ENCODE measurements at regions not wholly inside any gene's neighbourhood (a gene's known extent, or its start where the extent isn't known, plus 50 kb on each side); places are given as distances from the start of the nearest gene placed in this dataset.

GRCh38 chr17:77720946-77721845, 237.3 kb upstream of the TNRC6C start:
- no peak for DNase-seq

DNA sequence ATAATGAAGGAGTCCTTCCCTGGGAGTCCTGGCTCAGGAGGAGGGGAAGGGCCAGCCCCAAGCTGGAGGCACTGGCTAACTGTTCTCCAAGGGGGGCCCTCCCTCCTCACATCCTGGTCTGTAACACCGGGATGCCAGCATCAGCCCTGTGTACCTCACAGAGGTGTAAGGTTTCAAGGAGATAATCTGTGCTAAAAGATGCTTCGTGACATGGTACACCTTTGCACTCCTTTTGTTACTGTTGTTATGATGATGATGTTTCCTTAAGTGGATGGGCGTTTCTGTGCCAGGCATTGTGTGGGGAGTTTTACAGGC, 236.7 kb upstream of the TNRC6C start:
- DNase-seq: no peak

DNA sequence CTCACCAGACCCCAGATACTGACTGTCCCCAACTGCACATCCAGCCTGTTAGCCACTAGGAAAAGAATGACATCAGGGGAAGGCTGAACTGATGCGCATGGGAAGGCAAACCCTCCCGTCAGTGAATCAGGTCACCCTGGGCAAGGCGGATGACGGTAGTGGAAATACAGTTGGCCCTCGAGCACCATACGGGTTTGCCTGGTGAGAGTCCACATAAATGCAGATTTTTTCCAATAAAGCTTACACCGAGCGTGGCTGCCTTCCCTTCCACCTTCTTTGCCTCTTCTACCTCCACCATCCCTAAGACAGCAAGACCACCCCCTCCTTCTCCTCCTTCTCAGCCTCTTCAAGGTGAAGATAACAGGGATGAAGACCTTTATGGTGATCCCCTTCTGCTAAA, 236.1 kb upstream of the TNRC6C start:
- DNase-seq: no peak

DNA sequence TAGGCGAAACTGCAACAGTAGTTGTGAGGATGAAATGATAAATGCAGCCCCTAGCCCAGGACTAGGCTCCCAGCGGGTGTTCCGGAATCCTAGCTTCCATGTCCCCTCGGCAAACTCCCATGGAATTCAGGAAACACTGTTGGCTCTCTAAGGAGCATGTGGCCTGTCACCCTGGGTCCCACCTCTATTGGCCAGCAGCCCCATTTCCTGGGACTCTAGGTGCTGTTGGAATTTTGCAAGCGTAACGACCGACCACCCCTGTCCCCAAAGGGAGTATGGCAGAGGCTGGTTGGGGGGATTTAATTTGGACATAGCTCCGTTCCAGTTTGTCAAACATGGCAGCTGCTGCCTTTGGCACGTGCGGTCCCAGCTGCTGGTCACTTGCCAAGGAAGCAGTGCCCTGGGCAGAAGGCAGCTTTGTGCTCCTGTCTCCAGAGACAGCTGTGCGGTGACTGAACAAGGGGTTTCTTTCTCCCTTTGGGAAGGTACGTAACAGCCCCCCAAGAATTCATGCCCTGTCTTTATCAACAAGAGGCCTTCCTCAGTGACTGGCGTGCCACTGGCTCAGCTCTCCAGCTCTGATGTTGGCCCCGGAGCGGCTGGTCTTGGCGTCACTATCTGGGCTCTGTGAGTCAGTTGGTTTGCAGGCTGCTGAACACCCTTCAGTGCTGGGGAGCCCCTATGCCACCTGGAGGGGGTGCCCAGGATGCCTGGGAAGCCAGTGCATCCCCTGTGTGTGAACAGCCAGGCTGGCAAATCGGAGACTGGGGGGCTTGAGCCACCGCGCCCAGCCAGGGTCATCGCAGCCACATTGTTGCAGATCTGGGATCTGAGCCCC, 235.2 kb upstream of the TNRC6C start:
- DNase-seq: no peak

GRCh38 chr17:77723909-77724875, 234.3 kb upstream of the TNRC6C start:
- no peak for DNase-seq

GRCh38 chr17:77724876-77725615, 233.5 kb upstream of the TNRC6C start:
- DNase-seq: no peak

GRCh38 chr17:77725846-77726245, 232.7 kb upstream of the TNRC6C start:
- no peak for DNase-seq

DNA sequence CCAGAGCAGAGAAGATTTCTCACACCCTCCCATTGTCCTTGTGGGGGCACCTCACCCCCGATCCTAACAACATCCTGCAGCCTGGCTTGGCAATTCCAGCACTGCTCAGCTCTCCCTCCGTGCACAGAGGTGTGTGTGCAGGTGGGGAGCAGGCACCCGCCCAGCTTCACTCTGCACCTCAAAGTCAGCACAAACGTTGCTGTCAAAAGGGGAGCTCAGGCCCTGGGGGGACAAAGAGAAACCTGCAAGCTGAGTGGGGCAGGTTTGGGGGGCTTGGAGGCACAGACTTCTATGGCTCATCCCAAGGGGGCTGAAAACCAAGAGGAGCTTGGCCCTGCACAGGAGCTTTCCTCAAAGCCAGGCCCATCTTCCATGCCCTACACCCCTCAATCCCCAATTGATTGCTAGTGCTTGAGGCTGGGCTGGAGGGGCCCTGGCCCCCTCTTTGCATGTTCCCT, 231.9 kb upstream of the TNRC6C start:
- DNase-seq: no peak

DNA sequence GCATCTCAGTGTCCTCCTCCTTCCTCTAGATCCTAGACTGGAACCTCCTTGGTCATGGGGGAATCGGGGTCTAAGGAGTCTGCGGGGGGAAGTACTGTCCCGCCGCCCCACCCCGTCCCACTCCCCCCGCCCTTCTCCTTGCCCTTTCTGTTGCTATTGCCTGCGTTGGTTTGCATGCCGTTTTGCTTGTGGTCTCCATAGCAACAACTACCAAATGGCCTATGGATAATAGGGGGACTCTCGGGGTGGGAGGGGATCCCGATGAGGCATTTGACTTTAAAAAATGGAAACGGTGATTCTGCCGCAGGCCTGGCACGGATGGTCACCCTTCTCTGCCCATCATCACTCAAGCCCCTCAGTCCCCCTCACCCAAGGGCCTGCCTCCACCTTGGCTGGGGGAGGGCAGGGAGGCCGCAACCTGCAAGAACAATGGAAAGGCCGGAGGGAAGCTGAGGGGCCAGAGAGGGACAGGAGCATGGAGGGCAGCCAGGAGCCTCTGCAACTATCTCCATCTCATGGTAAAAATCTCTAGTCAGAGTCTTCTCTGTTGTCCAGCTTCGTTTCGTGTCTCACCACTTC, 231.4 kb upstream of the TNRC6C start:
- DNase-seq: no peak

DNA sequence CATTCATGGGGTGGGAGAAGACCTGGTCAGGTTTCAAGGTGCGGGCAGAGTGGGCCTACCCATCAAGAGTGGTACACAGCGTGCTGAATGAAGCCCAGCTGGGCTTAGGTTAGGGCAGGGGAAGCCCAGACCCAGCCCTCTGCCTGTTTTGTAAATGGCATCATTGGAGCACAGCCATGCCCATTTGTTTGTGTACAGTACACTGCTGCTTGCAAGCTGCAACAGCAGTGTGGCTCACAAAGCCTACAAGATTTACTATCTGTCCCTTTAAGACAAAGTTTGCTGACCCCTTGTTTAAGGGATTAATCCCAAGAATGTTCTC, 230.1 kb upstream of the TNRC6C start:
- DNase-seq: no peak

- DNase-seq: no peak
Observed at GRCh38 chr17:77728871-77729270, 229.6 kb upstream of the TNRC6C start.

DNA sequence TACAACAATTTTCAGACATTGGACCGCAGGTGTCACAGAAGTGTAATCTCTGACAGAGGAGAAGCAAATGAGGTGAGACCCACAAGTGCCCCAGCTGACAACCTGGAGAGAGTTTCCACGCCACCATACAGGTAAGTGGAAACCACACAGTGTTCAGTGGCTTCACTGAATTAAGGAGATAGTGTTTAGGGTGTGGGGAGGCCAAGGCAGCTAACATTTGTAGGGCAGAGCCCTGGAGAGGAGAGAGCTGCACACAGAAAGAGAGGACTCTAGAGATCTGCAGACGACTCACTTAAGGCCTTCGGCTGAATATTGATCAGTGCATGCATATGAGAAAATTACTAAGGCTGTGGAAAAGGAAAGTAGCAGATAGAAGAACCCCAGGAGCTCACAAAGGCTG, 228.9 kb upstream of the TNRC6C start:
- DNase-seq: no peak

DNA sequence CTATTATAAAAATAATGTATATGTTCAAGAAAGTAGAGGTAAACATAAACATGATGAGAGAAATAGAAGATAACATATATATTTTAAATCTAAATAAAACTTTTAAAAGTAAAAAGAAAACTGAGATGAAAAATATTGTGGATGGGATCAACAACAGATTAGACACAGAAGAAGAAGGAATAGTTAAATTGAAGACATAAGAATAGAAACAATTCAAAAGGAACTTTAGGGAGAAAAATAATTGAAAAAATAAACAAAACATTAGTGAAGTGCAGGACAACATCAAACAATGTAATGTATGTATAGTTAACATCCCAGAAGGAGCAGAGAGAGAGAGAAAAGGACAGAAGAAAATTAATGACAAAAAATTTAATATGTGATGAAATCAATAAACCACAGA, 228.1 kb upstream of the TNRC6C start:
- no peak for DNase-seq

- DNase-seq: no peak
Observed at GRCh38 chr17:77733576-77734296, 224.8 kb upstream of the TNRC6C start.

- DNase-seq: no peak
Observed at GRCh38 chr17:77734371-77735080, 224.0 kb upstream of the TNRC6C start.

DNA sequence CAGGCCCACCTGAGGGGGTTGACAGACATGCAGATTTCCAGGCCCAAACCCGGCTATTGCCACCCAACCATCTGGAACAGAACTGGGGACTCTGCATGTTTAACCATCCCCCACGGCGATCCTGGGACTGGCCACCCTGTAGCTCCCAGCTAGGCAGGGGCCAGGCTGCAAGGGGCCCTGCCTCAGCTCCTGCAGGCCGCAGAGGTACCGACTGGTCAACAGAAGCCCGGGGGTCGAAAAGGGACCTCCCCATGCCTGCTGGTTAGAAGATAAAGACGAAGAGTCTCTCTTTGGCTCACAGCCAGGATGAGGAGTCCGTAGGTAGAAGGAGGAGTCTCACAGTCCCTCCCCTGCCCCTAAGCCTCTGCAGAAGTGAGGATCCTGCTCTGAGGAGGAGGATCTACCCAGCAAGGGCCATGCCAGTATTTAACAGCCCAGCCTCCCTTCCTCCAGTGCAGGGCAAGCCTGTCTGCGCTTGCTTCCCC, 223.4 kb upstream of the TNRC6C start:
- DNase-seq: no peak

GRCh38 chr17:77735566-77736198, 222.8 kb upstream of the TNRC6C start:
- DNase-seq: no peak

DNA sequence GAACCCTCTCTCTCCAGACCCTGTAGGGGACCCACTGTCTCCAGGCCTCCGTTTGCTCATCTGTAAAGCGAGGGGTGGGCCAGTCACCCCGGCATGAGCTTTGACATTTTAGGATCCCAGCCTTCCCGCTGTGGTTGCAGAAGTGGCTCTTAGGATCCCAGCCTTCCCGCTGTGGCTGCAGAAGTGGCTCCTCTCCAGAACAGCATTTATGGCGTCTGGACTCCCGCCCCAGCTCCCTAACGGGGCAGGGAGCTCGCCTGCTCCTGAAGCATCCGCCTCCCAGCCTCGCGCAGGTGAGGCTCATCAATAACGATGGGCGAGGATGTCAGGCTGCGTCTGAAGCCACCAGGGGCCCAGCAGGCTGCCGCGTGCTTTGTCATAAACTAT, 222.3 kb upstream of the TNRC6C start:
- DNase-seq: no peak

DNA sequence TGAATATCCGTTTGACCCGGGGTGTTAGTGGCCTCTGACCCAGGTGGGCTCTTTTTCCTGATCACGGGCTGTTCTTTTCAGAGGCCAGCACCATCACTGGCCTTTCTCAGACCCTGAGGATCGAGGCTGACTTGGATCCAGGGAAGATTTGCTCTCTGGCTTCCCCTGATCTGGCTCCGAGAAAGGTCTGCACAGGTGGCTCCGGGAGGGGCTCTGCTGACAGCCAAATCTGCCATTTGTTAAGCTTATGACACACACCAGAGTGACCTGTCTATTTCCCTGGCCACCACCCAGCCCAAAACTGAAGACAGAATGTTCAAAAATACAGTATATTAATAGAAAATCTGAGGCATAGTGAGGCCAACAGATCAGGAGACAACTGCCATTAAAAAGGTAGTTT, 221.8 kb upstream of the TNRC6C start:
- no peak for DNase-seq
